Stomach (tissue), 4 donors: ENCODE measurements at regions not wholly inside any gene's neighbourhood (a gene's known extent, or its start where the extent isn't known, plus 50 kb on each side); places are given as distances from the start of the nearest gene placed in this dataset.

Experiments
- EP300 ChIP-seq: sonication (generic); formaldehyde crosslinking; IDR thresholded peaks from one replicate; pipeline ENCODE4 v1.6.1; 2017; ENCODE audit warnings: antibody characterized with exemption
- POLR2A ChIP-seq, 4 donors: fragments of 450-650 bp; IDR thresholded peaks; one replicate each; pipeline ENCODE4 v1.6.1; 2016; ENCODE audit warnings: antibody characterized with exemption in 4 of 4, control low read depth in 2 of 4, mild to moderate bottlenecking in 1 of 4, moderate library complexity in 1 of 4
- POLR2AphosphoS5 ChIP-seq, 3 donors: sonication (generic); formaldehyde crosslinking; IDR thresholded peaks; one replicate each; pipeline ENCODE4 v1.6.1; 2016; ENCODE audit warnings: antibody characterized with exemption in 3 of 3
- TF ChIP-seq, protein P1 (sequence below), 7 experiments: fragments of 450-650 bp in 4 of 7; fragments of 200-600 bp in 3 of 7; sonication (generic) in 3 of 7; IDR thresholded peaks; one replicate each; pipeline ENCODE4 v1.5.1; 2016 to 2019; ENCODE audit warnings: antibody characterized with exemption in 7 of 7, control low read depth in 2 of 7, mild to moderate bottlenecking in 1 of 7

DNA sequence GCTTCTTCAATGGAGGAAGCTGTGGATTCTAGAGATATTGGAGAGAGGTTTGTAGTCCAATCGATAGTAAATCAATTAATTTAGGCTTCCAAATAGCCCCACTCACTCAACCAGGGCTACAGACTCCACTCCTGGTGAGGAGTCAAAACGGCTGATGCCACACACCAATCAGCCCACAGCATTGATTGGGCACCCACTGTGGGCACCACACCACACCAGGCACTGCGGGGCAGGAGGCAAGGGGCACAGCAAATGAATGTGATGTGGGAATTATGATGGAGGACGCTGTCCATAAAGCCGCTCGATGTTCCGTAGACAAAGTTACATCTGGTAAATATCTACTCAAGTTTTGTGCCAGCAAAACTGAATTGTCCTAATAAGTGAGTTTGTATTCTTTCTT lies 547.3 kb upstream of the CADM1 start:
- TF ChIP-seq EP300, result no peak
- TF ChIP-seq, protein P1, sequence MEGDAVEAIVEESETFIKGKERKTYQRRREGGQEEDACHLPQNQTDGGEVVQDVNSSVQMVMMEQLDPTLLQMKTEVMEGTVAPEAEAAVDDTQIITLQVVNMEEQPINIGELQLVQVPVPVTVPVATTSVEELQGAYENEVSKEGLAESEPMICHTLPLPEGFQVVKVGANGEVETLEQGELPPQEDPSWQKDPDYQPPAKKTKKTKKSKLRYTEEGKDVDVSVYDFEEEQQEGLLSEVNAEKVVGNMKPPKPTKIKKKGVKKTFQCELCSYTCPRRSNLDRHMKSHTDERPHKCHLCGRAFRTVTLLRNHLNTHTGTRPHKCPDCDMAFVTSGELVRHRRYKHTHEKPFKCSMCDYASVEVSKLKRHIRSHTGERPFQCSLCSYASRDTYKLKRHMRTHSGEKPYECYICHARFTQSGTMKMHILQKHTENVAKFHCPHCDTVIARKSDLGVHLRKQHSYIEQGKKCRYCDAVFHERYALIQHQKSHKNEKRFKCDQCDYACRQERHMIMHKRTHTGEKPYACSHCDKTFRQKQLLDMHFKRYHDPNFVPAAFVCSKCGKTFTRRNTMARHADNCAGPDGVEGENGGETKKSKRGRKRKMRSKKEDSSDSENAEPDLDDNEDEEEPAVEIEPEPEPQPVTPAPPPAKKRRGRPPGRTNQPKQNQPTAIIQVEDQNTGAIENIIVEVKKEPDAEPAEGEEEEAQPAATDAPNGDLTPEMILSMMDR (IDR thresholded peaks at IDR 0.05), result no peak
- TF ChIP-seq POLR2A (IDR thresholded peaks at IDR 0.05), result no peak
- TF ChIP-seq POLR2AphosphoS5 (IDR thresholded peaks at IDR 0.05), result no peak
